Spleen (tissue), 11 donors: ENCODE measurements at regions not wholly inside any gene's neighbourhood (a gene's known extent, or its start where the extent isn't known, plus 50 kb on each side); places are given as distances from the start of the nearest gene placed in this dataset.

Experiments used
- DNase-seq: peaks from one replicate; pipeline ENCODE4 v3.0.0-alpha.2; 2020
- H3K27ac ChIP-seq, 8 donors: fragments of 200-600 bp; sonication (generic) in 7 of 8; 1 replicate in 4 of 8; 2 replicates in 4 of 8; pipeline versions ENCODE4 v1.5.0 to v1.8.0; 2016 to 2021; ENCODE audit warnings: inconsistent platforms in 4 of 8, mild to moderate bottlenecking in 4 of 8, moderate library complexity in 1 of 8
- H3K27me3 ChIP-seq, 7 donors: fragments of 200-600 bp; sonication (generic) in 6 of 7; replicated peaks in 1 of 7; 1 replicate in 4 of 7; 2 replicates in 3 of 7; pipeline versions ENCODE4 v1.5.0 to v1.8.0; 2016 to 2021; ENCODE audit warnings: inconsistent platforms in 3 of 7, mild to moderate bottlenecking in 1 of 7
- H3K36me3 ChIP-seq, 6 donors: fragments of 200-600 bp; sonication (generic) in 5 of 6; 1 replicate in 4 of 6; 2 replicates in 2 of 6; pipeline versions ENCODE4 v1.5.0 to v1.8.0; 2016 to 2021; ENCODE audit warnings: inconsistent platforms in 2 of 6
- H3K4me1 ChIP-seq, 6 donors: fragments of 200-600 bp; sonication (generic) in 5 of 6; 1 replicate in 3 of 6; 2 replicates in 3 of 6; pipeline versions ENCODE4 v1.5.0 to v1.8.0; 2016 to 2021; ENCODE audit warnings: inconsistent platforms in 3 of 6
- H3K4me3 ChIP-seq, 8 donors: fragments of 200-600 bp; sonication (generic) in 7 of 8; 1 replicate in 4 of 8; 2 replicates in 4 of 8; pipeline versions ENCODE4 v1.5.0 to v1.8.0; 2016 to 2021; ENCODE audit warnings: inconsistent platforms in 4 of 8, mild to moderate bottlenecking in 4 of 8, moderate library complexity in 2 of 8
- H3K9me3 ChIP-seq, 8 donors: fragments of 200-600 bp; sonication (generic) in 7 of 8; 1 replicate in 4 of 8; 2 replicates in 4 of 8; pipeline versions ENCODE4 v1.5.0 to v1.8.0; 2016 to 2021; ENCODE audit warnings: inconsistent platforms in 4 of 8
- CTCF ChIP-seq, 11 experiments: fragments of 200-600 bp in 7 of 11; fragments of 450-650 bp in 4 of 11; sonication (generic) in 4 of 11; IDR thresholded peaks in 8 of 11; conservative IDR thresholded peaks in 3 of 11; 1 replicate in 7 of 11; 2 replicates in 4 of 11; pipeline versions ENCODE4 v1.4.0 to v1.8.0; 2016 to 2021; ENCODE audit warnings: antibody characterized with exemption in 11 of 11, inconsistent platforms in 4 of 11, mild to moderate bottlenecking in 1 of 11
- POLR2A ChIP-seq, 3 donors: fragments of 450-650 bp; IDR thresholded peaks; one replicate each; pipeline ENCODE4 v1.5.1; 2017; ENCODE audit warnings: antibody characterized with exemption in 3 of 3, mild to moderate bottlenecking in 1 of 3
- POLR2AphosphoS5 ChIP-seq, 3 donors: sonication (generic); formaldehyde crosslinking; IDR thresholded peaks; one replicate each; pipeline ENCODE4 v1.5.1; 2017; ENCODE audit warnings: antibody characterized with exemption in 3 of 3
- WGBS, 5 donors: extraction: QIAGEN DNeasy Blood & Tissue Kit in 3 of 5; methylation state at CpG; one replicate each; pipeline versions ENCODE4 v1.1.5 to v1.1.7; 2013 to 2018; 5-methylcytosine and 5-hydroxymethylcytosine counted together
- intact Hi-C: fragments of 100-400 bp; cut with DNase I; formaldehyde crosslinking; loops from one replicate; pipeline ENCODE4 v1.15.0; 2023; ENCODE audit warnings: low total_unique reads
- donor health status: healthy with polysubstance abuse.
- donor health status: DM: no; HTN: no; CAD: no; lungs with moderate emphysema.
- donor health status: DM: no; HTN: no; CAD: no.
- donor health status: Bipolar disorder and iron deficiency.
- donor health status: healthy.
- donor health status: DM: no; HTN: no; CAD: no.
- donor health status: DM: yes; HTN: yes; CAD: no.

DNA sequence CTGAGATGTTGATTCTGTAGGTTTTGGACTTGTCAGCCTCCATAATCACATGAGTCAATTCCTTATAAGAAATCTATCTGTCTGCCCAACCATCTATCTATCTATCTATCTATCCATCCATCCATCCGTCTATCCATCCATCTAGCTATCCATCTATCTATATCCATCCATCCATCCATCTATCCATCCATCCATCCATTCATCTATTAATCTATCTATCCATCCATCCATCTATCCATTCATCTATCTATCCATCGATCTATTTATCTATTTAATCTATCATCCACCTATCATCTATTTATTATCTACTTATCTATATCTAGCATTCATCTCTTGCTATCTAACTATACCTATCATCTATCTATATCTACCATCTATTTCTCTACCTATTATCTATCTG is 357.2 kb upstream of the ZNF507 start:
- Histone ChIP-seq H3K4me1 (no peaks in the 10 kb centered on the region), H3K4me3 (no peak overlapping the region), H3K27me3 (no peaks in the 10 kb centered on the region), H3K9me3 (peaks cover 0 to 34% (median 9%) of the 10 kb centered on the region in 8 donors), H3K36me3 (no peaks in the 10 kb centered on the region), H3K27ac (no peak overlapping the region)
- 86 to 95% (median 89%) methylated on average over 2 of the region's 2 CpGs for WGBS, 5 donors
- intact Hi-C loops: no loop called here
- DNase-seq: no peak
- TF ChIP-seq CTCF (IDR thresholded peaks at IDR 0.05 in 8 of 11, conservative IDR thresholded peaks at IDR 0.05 in 3 of 11) (no peak), POLR2A (IDR thresholded peaks at IDR 0.05) (no peak), POLR2AphosphoS5 (IDR thresholded peaks at IDR 0.05) (no peak)

DNA sequence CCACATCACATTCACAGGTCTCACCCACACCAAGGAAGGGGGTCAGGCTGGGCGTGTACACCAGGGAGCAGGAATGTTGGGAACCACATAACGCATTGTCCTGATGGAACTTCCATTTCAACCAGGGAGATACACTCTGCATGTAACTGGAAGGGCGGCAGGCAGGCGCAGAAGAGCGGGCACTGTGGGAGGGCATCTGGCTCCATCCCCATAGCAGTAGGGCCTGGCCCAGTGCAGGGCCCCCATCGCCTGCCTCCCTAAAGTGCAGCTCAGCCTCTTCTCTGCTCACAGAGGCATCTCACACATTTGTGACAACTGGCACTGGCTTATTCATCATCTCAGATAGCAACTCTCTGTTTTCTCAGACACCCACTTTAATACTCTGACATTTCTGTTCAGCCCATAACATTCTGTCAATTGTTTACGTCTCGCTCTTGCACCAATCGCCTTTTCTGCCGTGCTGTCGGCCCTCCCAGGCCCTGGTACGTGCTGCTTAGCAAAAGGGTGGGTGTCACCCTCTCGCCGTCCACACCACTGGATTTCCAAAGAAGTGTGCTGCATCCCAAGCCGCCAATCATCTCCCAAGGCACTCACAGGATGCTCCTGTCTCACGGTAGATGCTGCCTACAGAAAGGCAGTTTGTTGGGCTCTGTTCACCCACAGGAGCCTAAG is 353.3 kb upstream of the ZNF507 start:
- Histone ChIP-seq H3K27me3 (no peaks in the 10 kb centered on the region), H3K4me1 (no peaks in the 10 kb centered on the region), H3K27ac (no peak overlapping the region), H3K9me3 (peaks cover 0 to 17% (median 6%) of the 10 kb centered on the region in 8 donors), H3K4me3 (no peak overlapping the region), H3K36me3 (no peaks in the 10 kb centered on the region)
- no peak for TF ChIP-seq POLR2AphosphoS5 (IDR thresholded peaks at IDR 0.05)
- TF ChIP-seq CTCF (IDR thresholded peaks at IDR 0.05 in 8 of 11, conservative IDR thresholded peaks at IDR 0.05 in 3 of 11): no peak
- no peak for TF ChIP-seq POLR2A (IDR thresholded peaks at IDR 0.05)
- DNase-seq: no peak
- intact Hi-C loops: no loop called here
- WGBS, 5 donors: 82 to 90% (median 87%) methylated on average over 16 of the region's 16 CpGs

DNA sequence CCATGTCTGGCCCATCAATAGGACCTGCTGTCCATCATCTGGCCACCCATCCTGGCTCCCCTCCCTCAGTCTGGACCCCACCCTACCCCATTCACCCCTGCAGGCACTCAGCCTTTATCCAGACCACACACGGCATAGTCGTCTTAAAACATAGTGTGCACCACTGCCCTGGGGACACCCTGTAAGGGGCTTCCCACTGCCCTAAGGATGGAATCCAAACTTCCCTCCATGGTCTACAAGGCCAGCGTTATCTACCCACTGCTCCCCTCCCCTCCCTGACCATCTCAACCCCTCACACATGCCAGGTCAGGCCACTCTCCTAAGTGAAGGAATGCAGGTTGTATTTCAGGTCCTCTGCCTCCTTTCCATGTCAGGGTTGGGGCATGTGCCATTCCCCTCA is 352.7 kb upstream of the ZNF507 start:
- H3K27ac ChIP-seq: no peak overlapping the region
- TF ChIP-seq POLR2AphosphoS5 (IDR thresholded peaks at IDR 0.05) (no peak), CTCF (IDR thresholded peaks at IDR 0.05 in 8 of 11, conservative IDR thresholded peaks at IDR 0.05 in 3 of 11) (no peak), POLR2A (IDR thresholded peaks at IDR 0.05) (no peak)
- no peaks in the 10 kb centered on the region for H3K36me3 ChIP-seq
- no peak overlapping the region for H3K4me3 ChIP-seq
- DNase-seq: no peak
- H3K27me3 ChIP-seq: no peaks in the 10 kb centered on the region
- H3K9me3 ChIP-seq: peaks cover 0 to 17% (median 9%) of the 10 kb centered on the region in 8 donors
- intact Hi-C loops: no loop called here
- 86 to 96% (median 91%) methylated on average over 3 of the region's 3 CpGs for WGBS, 5 donors
- H3K4me1 ChIP-seq: no peaks in the 10 kb centered on the region

DNA sequence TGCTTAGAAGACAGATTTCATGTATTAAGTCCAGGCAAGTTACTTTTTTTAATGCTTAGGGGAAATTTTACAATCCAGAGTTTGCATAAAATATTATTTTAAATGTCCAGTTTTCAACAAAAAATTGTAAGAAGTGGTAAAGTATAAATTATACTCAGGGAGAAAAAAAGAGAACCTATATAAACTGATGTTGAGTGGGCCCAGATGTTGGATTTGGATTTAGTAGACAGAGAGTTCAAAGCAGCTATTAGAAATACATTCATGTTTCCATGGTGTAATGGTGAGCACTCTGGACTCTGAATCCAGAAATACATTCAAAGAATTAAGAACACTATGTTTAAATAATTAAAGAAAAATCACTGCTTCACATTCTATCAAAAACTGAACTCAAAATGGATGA is 349.9 kb upstream of the ZNF507 start:
- Histone ChIP-seq H3K9me3 (peaks cover 0 to 21% (median 12%) of the 10 kb centered on the region in 8 donors), H3K36me3 (no peaks in the 10 kb centered on the region), H3K27me3 (no peaks in the 10 kb centered on the region), H3K4me3 (no peak overlapping the region), H3K27ac (no peak overlapping the region), H3K4me1 (no peaks in the 10 kb centered on the region)
- no peak for DNase-seq
- intact Hi-C loops: no loop called here
- TF ChIP-seq POLR2AphosphoS5 (IDR thresholded peaks at IDR 0.05) (no peak), CTCF (IDR thresholded peaks at IDR 0.05 in 8 of 11, conservative IDR thresholded peaks at IDR 0.05 in 3 of 11) (no peak), POLR2A (IDR thresholded peaks at IDR 0.05) (no peak)
